T47D (cell line): ENCODE measurements at regions not wholly inside any gene's neighbourhood (a gene's known extent, or its start where the extent isn't known, plus 50 kb on each side); places are given as distances from the start of the nearest gene placed in this dataset.
A peak's percentile ranks its signal among the peaks of the same experiment; 100 is the strongest.

Experiments used
- DNase-seq, 2 experiments: peaks; one replicate each; pipeline versions ENCODE4 v3.0.0 to v3.0.0-alpha.2; 2011 to 2012; ENCODE audit warnings: low read depth in 1 of 2, low spot score in 1 of 2
- JUND ChIP-seq: IDR thresholded peaks from 2 replicates; pipeline ENCODE4 v1.6.1; 2012; ENCODE audit warnings: low read depth
- in situ Hi-C: cut with HindIII; loops from 2 replicates; pipeline ENCODE4 v1.10.0; 2016; ENCODE audit warnings: low sequenced_read_pairs, low pct_unique_long_range_greater_than_20kb

GRCh38 chr13:74062933-74063332, 71.3 kb downstream of the KLF12 start:
- no peak for DNase-seq
- no peak for TF ChIP-seq JUND
- in situ Hi-C loops, result no loop called here

GRCh38 chr13:74061926-74062595, 72.1 kb downstream of the KLF12 start:
- in situ Hi-C loops, result no loop called here
- TF ChIP-seq JUND, result no peak
- DNase-seq, result no peak

GRCh38 chr13:74056801-74057542, 77.2 kb downstream of the KLF12 start:
- DNase-seq, result no peak
- no peak for TF ChIP-seq JUND
- in situ Hi-C loops, result no loop called here

- TF ChIP-seq JUND, result no peak
- DNase-seq, result no peak
- in situ Hi-C loops, result no loop called here
These were observed 81.7 kb downstream of the KLF12 start for GRCh38 chr13:74052402-74052928.

GRCh38 chr13:74048756-74049155, 85.4 kb downstream of the KLF12 start:
- no peak for TF ChIP-seq JUND

GRCh38 chr13:74047931-74048600, 86.1 kb downstream of the KLF12 start:
- in situ Hi-C loops, result no loop called here
- no peak for TF ChIP-seq JUND
- DNase-seq, result no peak

More at GRCh38 chr13:74048756-74049155, 85.4 kb downstream of the KLF12 start:
- no peak for DNase-seq
- in situ Hi-C loops, result no loop called here

- no peak for TF ChIP-seq JUND
- in situ Hi-C loops, result no loop called here
- no peak for DNase-seq
These were observed 87.8 kb downstream of the KLF12 start for GRCh38 chr13:74046431-74046830.

- DNase-seq, result no peak
- in situ Hi-C loops, result no loop called here
- no peak for TF ChIP-seq JUND
These were observed 88.6 kb downstream of the KLF12 start for GRCh38 chr13:74045583-74045982.

- in situ Hi-C loops, result no loop called here
- no peak for DNase-seq
- TF ChIP-seq JUND, result no peak
These were observed 91.0 kb downstream of the KLF12 start for GRCh38 chr13:74043237-74043636.

GRCh38 chr13:74040200-74040599, 94.0 kb downstream of the KLF12 start:
- TF ChIP-seq JUND, result no peak
- in situ Hi-C loops, result no loop called here
- DNase-seq, result peak; percentile 13 to 74

GRCh38 chr13:74039667-74040066, 94.5 kb downstream of the KLF12 start:
- in situ Hi-C loops, result no loop called here

GRCh38 chr13:74039154-74039553, 95.0 kb downstream of the KLF12 start:
- in situ Hi-C loops, result no loop called here
- DNase-seq, result no peak
- TF ChIP-seq JUND, result no peak

More at GRCh38 chr13:74039667-74040066, 94.5 kb downstream of the KLF12 start:
- no peak for DNase-seq
- TF ChIP-seq JUND, result no peak

- no peak for DNase-seq
- in situ Hi-C loops, result no loop called here
- TF ChIP-seq JUND, result no peak
These were observed 96.4 kb downstream of the KLF12 start for GRCh38 chr13:74037762-74038161.
